NCI-H510A treated with DMSO at 0.1 percent for 48 hours (cell line): ENCODE measurements at regions not wholly inside any gene's neighbourhood (a gene's known extent, or its start where the extent isn't known, plus 50 kb on each side); places are given as distances from the start of the nearest gene placed in this dataset.

Experiments used
- DNase-seq: peaks from one replicate; lab custom pipeline; 2025; lab: John Stamatoyannopoulos, UW

DNA sequence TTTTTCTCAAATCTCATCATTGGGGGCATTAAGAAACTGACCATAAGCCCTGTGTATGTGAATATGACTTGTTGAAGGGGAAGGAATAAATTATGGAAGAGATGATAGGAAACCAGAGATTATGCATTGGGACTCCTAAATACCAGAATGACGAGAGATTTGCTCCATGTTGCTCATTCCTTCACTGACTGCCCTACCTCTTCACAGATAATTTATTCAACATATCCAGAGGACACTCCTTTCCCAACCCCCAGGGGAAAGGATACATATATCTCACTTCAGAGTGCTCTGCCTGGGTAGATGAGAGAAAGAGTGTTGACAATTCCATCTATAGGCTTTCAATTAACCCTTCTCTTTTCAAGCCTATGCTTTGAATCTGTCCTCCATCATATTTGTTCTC lies 145.3 kb upstream of the RHOBTB1 start:
- DNase-seq = no peak

GRCh38 chr10:61084493-61084892 lies 140.5 kb upstream of the RHOBTB1 start:
- DNase-seq = no peak

GRCh38 chr10:61081301-61081700 lies 137.3 kb upstream of the RHOBTB1 start:
- no peak for DNase-seq

DNA sequence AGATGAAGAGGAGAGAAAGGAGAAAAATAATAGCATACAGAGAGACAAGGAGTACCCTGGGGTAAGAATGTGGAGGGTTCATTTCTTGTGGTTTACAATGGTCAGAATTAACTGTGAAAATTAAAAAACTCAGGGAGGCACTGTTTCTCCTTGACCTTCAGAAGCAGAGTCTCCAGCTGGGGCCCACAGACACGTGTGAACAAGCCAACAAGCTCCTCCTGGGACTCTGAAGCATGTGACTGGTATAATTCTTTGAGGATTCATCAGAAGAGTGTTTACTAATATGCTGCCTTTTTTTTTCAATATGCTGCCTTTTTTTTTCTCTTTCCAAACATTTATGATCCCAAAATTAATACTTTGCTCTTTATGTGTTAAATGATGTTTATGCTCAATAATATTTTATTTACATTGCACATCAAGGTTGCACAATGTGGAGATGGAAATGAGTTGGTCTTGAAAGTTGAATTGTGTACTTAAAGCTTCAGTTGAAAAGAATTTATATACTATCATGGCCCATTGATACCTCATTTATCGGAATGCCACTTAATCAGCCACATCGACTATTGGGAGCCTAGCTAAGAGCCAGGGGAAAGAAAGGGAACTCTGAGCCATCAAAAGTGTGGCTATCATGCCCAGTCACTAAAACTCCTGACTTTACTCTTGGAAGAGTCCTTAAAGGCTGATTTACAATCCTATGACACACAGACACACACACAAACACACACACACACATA lies 134.7 kb upstream of the RHOBTB1 start:
- no peak for DNase-seq

DNA sequence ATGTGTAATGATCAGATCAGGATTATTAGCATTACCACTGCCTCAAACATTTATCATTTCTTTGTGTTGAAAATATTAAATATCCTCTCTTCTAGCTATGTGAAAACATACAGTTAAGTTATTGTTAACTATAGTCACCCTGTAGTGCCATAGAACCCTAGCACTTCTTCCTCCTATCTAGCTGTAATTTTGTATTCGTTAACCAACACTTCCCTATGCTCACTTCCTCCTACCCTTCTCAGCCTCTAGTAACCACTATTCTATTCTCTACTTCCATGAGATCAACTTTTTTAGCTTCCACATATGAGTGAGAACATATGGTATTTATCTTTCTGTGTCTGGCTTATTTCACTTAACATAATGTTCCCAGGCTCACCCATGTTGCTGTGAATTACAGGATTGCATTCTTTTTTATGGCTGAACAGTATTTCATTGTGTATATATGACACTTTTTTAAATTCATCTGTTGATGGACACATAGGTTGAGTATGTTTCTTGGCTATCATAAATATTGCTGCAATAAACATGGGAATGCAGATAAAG lies 132.7 kb upstream of the RHOBTB1 start:
- DNase-seq = no peak

- DNase-seq = no peak
These were observed 129.4 kb upstream of the RHOBTB1 start for GRCh38 chr10:61073391-61073790.

DNA sequence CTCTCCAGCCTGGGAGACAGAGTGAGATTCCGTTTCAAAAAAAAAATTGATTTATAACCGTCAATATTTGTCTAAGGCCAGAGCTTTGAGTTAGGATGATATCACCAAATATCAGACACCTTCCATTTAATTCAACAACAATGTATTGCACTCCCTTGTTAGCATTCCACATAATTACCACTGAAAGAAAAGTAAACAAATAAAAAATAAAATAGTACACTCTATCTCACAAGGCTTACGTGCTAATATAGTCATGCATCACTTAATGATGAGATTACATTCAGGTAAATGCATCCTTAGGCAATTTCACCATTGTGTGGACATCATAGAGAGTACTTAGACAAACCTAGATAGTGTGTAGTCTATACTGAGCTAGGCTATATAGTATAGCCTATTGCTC lies 127.6 kb upstream of the RHOBTB1 start:
- no peak for DNase-seq

- DNase-seq = no peak
These were observed 124.5 kb upstream of the RHOBTB1 start for GRCh38 chr10:61068471-61068870.

GRCh38 chr10:61067671-61068336 lies 123.8 kb upstream of the RHOBTB1 start:
- no peak for DNase-seq

GRCh38 chr10:61066661-61067344 lies 122.8 kb upstream of the RHOBTB1 start:
- DNase-seq = no peak

DNA sequence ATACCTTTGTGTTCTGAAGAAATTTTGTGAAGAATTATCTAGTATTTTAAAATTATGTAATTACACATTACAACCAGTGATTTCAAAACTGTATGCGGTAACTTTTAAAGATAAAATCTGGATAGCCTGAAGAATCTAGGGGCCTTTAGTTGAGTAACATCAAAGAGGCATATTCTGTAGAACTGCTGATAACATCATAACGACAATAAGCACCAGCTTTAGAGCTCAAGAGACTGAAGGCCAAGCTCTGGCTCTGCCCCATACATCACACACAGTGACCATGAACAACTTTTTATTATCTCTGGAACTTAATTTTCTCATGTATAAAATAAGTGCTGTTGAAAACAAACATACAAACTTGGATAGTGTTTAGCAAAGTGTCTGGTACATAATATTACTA lies 121.1 kb upstream of the RHOBTB1 start:
- DNase-seq = no peak

- no peak for DNase-seq
These were observed 120.4 kb upstream of the RHOBTB1 start for GRCh38 chr10:61064356-61064755.

GRCh38 chr10:61063901-61064300 lies 119.9 kb upstream of the RHOBTB1 start:
- DNase-seq = no peak

- no peak for DNase-seq
These were observed 119.0 kb upstream of the RHOBTB1 start for GRCh38 chr10:61063034-61063433.

DNA sequence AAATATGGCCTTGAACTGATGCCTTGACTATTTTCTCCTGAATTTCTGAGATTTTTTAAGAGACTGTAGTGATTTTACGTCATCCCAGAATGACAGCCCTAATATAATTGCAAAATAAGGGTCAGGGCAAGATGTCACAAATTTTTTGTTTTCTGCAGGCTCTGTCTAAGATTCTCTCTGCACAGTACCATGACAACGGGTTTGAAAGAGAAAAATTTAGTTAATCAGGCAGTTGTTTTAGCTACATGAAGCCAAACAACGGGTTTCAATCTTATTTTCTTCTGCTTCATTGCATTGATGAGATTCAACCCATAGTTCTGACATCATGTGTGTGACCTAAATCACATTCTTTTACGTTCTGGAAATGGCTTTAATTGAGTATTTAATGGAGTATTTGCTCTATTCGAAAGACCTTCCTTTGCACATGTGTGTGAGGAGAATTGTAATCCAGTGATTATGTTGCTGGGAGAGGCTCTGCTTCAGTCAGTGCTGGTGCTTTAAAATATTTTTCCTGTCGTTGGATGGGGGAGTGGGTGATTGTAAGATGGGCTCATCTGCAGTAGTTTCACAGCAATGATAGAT lies 118.0 kb upstream of the RHOBTB1 start:
- DNase-seq = no peak

DNA sequence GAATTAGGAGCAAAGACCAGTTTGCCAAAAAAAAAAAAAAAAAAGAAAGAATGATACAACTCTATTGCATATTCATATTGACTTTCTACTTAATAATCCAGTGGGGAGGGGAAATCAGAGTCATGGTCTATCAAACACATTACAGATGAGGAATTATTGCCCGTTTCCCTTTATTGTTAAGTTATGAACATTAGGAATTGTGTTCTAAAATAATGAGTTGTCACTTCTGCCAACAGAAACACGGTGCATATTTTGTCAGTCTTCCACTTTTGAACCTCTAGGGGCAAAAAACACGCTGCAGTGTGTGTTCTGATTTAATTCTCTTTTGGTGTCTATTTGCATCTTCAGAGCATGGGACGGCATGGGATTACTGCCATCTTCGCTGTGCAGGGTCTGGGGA lies 115.7 kb upstream of the RHOBTB1 start:
- no peak for DNase-seq

- DNase-seq = no peak
These were observed 108.7 kb upstream of the RHOBTB1 start for GRCh38 chr10:61052469-61053205.

- DNase-seq = no peak
These were observed 107.4 kb upstream of the RHOBTB1 start for GRCh38 chr10:61051344-61051743.

- DNase-seq = no peak
These were observed 106.2 kb upstream of the RHOBTB1 start for GRCh38 chr10:61050120-61050745.

- DNase-seq = no peak
These were observed 105.4 kb upstream of the RHOBTB1 start for GRCh38 chr10:61049386-61049785.

DNA sequence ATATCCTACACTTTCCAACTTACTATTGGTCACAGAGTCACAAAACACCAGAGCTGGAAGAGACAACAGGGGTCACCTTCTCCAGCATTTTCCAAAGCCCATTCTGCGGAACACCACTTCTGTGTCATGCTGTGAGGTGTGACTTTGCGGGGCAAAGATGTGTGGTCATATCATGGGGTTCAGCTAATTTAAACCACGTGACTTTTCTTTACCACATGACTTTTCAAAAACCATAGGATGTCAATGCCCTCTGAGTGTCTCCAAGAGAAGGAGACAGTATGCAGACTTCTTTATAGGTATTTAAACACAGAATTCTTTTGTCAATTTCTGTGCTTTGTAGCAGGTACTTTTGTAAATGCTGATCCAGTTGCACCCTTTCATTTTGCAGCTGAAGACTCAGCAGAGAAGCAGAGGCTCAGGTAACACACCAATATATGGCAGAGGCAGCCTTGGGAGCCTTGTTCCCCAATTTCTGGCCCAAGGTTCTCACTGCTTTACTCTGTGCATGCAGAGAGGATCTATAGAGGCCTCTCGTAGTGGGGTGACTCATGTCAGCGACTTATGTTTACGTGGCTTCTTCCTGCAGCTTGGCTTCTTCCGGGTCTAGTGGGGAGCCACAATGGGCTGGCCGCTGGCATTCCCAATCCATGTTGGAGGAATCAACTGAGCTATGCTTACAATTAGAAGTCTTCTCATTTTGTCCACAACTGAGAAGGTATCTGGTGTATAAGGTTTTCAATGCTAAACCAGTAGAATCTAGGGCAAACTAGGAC lies 104.0 kb upstream of the RHOBTB1 start:
- no peak for DNase-seq
